ENCODE measurements at regions not wholly inside any gene's neighbourhood (a gene's known extent, or its start where the extent isn't known, plus 50 kb on each side); places are given as distances from the start of the nearest gene placed in this dataset.

DNA sequence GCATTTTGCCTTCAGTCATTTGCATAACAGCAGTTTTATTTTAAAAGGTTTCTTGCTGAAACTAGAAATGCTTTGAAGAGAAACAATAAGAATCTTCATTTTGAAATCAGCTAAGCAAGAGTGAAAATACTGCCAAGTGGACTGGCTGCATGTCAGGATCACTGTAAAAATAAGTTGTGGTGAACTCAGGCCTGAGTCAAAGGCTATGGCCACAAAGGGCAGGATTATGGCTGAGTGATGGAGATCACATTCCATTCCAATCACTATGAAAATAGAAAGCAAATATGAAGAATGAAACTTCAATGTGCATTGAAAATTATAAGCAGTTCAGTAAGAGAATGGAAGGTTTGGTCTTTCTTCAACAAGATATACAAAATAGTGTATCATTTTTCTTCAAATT, 224.5 kb downstream of the PCDH18 start:
- TF ChIP-seq, protein P1, sequence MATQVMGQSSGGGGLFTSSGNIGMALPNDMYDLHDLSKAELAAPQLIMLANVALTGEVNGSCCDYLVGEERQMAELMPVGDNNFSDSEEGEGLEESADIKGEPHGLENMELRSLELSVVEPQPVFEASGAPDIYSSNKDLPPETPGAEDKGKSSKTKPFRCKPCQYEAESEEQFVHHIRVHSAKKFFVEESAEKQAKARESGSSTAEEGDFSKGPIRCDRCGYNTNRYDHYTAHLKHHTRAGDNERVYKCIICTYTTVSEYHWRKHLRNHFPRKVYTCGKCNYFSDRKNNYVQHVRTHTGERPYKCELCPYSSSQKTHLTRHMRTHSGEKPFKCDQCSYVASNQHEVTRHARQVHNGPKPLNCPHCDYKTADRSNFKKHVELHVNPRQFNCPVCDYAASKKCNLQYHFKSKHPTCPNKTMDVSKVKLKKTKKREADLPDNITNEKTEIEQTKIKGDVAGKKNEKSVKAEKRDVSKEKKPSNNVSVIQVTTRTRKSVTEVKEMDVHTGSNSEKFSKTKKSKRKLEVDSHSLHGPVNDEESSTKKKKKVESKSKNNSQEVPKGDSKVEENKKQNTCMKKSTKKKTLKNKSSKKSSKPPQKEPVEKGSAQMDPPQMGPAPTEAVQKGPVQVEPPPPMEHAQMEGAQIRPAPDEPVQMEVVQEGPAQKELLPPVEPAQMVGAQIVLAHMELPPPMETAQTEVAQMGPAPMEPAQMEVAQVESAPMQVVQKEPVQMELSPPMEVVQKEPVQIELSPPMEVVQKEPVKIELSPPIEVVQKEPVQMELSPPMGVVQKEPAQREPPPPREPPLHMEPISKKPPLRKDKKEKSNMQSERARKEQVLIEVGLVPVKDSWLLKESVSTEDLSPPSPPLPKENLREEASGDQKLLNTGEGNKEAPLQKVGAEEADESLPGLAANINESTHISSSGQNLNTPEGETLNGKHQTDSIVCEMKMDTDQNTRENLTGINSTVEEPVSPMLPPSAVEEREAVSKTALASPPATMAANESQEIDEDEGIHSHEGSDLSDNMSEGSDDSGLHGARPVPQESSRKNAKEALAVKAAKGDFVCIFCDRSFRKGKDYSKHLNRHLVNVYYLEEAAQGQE (IDR thresholded peaks at IDR 0.05; ENCODE audit: insufficient replicate concordance, low read depth), result no peak
- TF ChIP-seq, protein P2, sequence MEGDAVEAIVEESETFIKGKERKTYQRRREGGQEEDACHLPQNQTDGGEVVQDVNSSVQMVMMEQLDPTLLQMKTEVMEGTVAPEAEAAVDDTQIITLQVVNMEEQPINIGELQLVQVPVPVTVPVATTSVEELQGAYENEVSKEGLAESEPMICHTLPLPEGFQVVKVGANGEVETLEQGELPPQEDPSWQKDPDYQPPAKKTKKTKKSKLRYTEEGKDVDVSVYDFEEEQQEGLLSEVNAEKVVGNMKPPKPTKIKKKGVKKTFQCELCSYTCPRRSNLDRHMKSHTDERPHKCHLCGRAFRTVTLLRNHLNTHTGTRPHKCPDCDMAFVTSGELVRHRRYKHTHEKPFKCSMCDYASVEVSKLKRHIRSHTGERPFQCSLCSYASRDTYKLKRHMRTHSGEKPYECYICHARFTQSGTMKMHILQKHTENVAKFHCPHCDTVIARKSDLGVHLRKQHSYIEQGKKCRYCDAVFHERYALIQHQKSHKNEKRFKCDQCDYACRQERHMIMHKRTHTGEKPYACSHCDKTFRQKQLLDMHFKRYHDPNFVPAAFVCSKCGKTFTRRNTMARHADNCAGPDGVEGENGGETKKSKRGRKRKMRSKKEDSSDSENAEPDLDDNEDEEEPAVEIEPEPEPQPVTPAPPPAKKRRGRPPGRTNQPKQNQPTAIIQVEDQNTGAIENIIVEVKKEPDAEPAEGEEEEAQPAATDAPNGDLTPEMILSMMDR (IDR thresholded peaks at IDR 0.05; ENCODE audit: insufficient read depth, low read length), result no peak
- no peak for TF ChIP-seq GABPA (IDR thresholded peaks at IDR 0.05; ENCODE audit: low read depth)
- TF ChIP-seq SPI1 (IDR thresholded peaks at IDR 0.05; ENCODE audit: borderline replicate concordance, low read depth), result no peak
- TF ChIP-seq POLR2AphosphoS5 (IDR thresholded peaks at IDR 0.05; ENCODE audit: low read depth), result no peak
- DNase-seq (ENCODE audit: low read depth in 1 of 2, low spot score in 1 of 2), result no peak
- H3K4me3 ChIP-seq (replicated peaks; ENCODE audit: insufficient read depth, low read length), result no peak overlapping the region

DNA sequence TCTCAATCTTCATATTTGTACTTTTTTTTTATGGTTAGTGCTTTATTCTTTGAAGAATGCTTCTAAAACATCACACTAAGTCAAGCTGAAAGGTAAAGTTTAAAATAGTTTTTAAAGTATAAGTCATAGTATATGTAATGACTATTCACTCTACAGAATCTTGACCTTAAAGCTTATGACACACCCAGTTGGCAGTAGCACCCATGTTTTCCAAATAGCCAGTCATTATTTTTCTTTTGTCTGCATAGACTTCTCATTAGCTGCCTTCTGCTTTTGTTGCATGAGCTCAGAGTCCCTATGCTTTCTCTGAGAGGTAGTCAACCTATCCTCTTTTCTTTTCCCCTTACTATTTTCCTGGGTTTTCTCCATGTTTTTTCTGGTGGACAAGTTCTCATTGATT, 231.5 kb downstream of the PCDH18 start:
- H3K4me3 ChIP-seq (replicated peaks; ENCODE audit: insufficient read depth, low read length), result no peak overlapping the region
- TF ChIP-seq, protein P2 (IDR thresholded peaks at IDR 0.05; ENCODE audit: insufficient read depth, low read length), result no peak
- no peak for DNase-seq (ENCODE audit: low read depth in 1 of 2, low spot score in 1 of 2)
- H3K27me3 ChIP-seq (ENCODE audit: insufficient read depth, poor library complexity, severe bottlenecking), result no peaks in the 10 kb centered on the region
- no peak overlapping the region for H3K27ac ChIP-seq (replicated peaks)

More for the DNA sequence above, 224.5 kb downstream of the PCDH18 start:
- Histone ChIP-seq H3K27me3 (ENCODE audit: insufficient read depth, poor library complexity, severe bottlenecking) (no peaks in the 10 kb centered on the region), H3K27ac (replicated peaks) (no peak overlapping the region)

DNA sequence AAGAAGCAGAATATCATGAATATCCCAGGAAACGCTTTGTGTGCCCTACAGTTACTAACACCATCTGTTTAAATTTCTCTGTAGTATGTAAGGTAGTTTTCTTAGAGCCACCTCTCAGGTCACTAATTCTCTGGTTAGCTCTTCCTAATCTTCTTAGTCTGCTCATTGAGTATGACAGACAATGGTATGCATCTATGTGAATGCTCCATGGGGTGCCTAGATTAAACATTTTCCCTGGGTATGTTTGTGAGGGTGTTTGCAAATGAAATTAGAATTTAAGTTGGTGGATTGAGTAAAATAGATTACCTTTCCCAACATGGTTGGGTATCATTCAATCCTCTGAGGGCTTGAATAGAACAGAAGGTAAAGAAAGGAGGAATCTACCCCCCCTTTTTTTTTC, 233.0 kb downstream of the PCDH18 start:
- no peak for DNase-seq (ENCODE audit: low read depth in 1 of 2, low spot score in 1 of 2)
- H3K27me3 ChIP-seq (ENCODE audit: insufficient read depth, poor library complexity, severe bottlenecking), result no peaks in the 10 kb centered on the region
- TF ChIP-seq GABPA (IDR thresholded peaks at IDR 0.05; ENCODE audit: low read depth) (no peak), SPI1 (IDR thresholded peaks at IDR 0.05; ENCODE audit: borderline replicate concordance, low read depth) (no peak), POLR2AphosphoS5 (IDR thresholded peaks at IDR 0.05; ENCODE audit: low read depth) (no peak)
- TF ChIP-seq, protein P2 (IDR thresholded peaks at IDR 0.05; ENCODE audit: insufficient read depth, low read length), result no peak
- TF ChIP-seq, protein P1 (IDR thresholded peaks at IDR 0.05; ENCODE audit: insufficient replicate concordance, low read depth), result no peak
- H3K27ac ChIP-seq (replicated peaks), result no peak overlapping the region
- H3K4me3 ChIP-seq (replicated peaks; ENCODE audit: insufficient read depth, low read length), result no peak overlapping the region

GRCh38 chr4:137293281-137293680, 239.0 kb downstream of the PCDH18 start:
- no peaks in the 10 kb centered on the region for H3K27me3 ChIP-seq (ENCODE audit: insufficient read depth, poor library complexity, severe bottlenecking)
- TF ChIP-seq, protein P1 (IDR thresholded peaks at IDR 0.05; ENCODE audit: insufficient replicate concordance, low read depth), result no peak
- TF ChIP-seq POLR2AphosphoS5 (IDR thresholded peaks at IDR 0.05; ENCODE audit: low read depth) (no peak), GABPA (IDR thresholded peaks at IDR 0.05; ENCODE audit: low read depth) (no peak), SPI1 (IDR thresholded peaks at IDR 0.05; ENCODE audit: borderline replicate concordance, low read depth) (no peak)
- TF ChIP-seq, protein P2 (IDR thresholded peaks at IDR 0.05; ENCODE audit: insufficient read depth, low read length), result no peak
- no peak for DNase-seq (ENCODE audit: low read depth in 1 of 2, low spot score in 1 of 2)

More at GRCh38 chr4:137293281-137293680, 239.0 kb downstream of the PCDH18 start:
- Histone ChIP-seq H3K4me3 (replicated peaks; ENCODE audit: insufficient read depth, low read length) (no peak overlapping the region), H3K27ac (replicated peaks) (no peak overlapping the region)

Measured in HL-60 (cell line).